ENCODE measurements at regions not wholly inside any gene's neighbourhood (a gene's known extent, or its start where the extent isn't known, plus 50 kb on each side); places are given as distances from the start of the nearest gene placed in this dataset.

DNA sequence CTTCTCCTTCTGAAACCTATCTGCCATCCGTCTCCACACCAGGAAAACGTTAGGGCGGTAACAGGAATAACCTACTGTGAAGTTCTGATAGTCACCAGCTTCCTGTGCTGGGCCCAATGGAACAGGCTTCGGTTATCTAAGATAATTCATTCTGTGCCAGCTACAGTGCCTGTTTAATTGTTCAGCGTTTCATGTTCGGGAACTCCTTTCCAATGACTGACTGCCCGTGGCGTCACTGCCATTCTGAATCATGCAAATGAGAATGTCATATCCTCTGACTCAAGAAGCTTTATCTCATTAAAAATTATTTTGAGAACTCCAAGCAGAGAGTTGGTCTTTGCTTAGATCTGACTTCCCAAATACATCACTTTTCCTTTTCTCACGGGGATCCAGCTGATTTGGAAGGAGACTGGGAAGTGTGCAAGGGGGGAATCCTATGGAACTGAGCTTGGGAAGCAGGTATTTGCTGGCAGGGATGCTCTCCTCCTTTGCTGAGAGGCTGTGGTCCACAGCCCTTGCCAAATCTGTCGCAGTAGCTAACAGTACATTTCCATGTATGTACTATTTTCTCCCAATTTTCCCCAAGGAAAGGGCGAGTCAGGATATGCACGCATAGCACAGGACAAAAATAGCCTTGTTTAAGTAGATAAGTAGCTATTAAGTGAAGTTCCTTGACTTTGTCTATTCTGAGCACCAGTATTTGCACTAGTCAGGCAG is 358.7 kb downstream of the LTN1 start:
- ATAC-seq, result no peak
- CTCF ChIA-PET, result no interaction called here
- intact Hi-C loops (cut with micrococcal nuclease; ENCODE audit: unreplicated experiment), result no loop called here
- TF ChIP-seq TCF7L2 (IDR thresholded peaks at IDR 0.05; ENCODE audit: low read depth, low read length) (no peak), POLR2AphosphoS5 (IDR thresholded peaks at IDR 0.05; ENCODE audit: low read depth, low read length) (no peak), SIN3A (IDR thresholded peaks at IDR 0.05; ENCODE audit: borderline replicate concordance, insufficient read depth, low read depth, low read length) (no peak)
- TF ChIP-seq, protein P1, sequence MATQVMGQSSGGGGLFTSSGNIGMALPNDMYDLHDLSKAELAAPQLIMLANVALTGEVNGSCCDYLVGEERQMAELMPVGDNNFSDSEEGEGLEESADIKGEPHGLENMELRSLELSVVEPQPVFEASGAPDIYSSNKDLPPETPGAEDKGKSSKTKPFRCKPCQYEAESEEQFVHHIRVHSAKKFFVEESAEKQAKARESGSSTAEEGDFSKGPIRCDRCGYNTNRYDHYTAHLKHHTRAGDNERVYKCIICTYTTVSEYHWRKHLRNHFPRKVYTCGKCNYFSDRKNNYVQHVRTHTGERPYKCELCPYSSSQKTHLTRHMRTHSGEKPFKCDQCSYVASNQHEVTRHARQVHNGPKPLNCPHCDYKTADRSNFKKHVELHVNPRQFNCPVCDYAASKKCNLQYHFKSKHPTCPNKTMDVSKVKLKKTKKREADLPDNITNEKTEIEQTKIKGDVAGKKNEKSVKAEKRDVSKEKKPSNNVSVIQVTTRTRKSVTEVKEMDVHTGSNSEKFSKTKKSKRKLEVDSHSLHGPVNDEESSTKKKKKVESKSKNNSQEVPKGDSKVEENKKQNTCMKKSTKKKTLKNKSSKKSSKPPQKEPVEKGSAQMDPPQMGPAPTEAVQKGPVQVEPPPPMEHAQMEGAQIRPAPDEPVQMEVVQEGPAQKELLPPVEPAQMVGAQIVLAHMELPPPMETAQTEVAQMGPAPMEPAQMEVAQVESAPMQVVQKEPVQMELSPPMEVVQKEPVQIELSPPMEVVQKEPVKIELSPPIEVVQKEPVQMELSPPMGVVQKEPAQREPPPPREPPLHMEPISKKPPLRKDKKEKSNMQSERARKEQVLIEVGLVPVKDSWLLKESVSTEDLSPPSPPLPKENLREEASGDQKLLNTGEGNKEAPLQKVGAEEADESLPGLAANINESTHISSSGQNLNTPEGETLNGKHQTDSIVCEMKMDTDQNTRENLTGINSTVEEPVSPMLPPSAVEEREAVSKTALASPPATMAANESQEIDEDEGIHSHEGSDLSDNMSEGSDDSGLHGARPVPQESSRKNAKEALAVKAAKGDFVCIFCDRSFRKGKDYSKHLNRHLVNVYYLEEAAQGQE (IDR thresholded peaks at IDR 0.05; ENCODE audit: insufficient read depth in 1 of 2, low read depth in 2 of 2, low read length in 1 of 2), result no peak
- TF ChIP-seq, protein P2, sequence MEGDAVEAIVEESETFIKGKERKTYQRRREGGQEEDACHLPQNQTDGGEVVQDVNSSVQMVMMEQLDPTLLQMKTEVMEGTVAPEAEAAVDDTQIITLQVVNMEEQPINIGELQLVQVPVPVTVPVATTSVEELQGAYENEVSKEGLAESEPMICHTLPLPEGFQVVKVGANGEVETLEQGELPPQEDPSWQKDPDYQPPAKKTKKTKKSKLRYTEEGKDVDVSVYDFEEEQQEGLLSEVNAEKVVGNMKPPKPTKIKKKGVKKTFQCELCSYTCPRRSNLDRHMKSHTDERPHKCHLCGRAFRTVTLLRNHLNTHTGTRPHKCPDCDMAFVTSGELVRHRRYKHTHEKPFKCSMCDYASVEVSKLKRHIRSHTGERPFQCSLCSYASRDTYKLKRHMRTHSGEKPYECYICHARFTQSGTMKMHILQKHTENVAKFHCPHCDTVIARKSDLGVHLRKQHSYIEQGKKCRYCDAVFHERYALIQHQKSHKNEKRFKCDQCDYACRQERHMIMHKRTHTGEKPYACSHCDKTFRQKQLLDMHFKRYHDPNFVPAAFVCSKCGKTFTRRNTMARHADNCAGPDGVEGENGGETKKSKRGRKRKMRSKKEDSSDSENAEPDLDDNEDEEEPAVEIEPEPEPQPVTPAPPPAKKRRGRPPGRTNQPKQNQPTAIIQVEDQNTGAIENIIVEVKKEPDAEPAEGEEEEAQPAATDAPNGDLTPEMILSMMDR (IDR thresholded peaks at IDR 0.05), result no peak
- Histone ChIP-seq H3K36me3 (ENCODE audit: control insufficient read depth, insufficient read depth, low read length) (no peaks in the 10 kb centered on the region), H3K27me3 (ENCODE audit: control insufficient read depth, insufficient read depth, low read length) (no peaks in the 10 kb centered on the region), H3K9me3 (ENCODE audit: control insufficient read depth, insufficient read depth, low read depth, low read length) (no peaks in the 10 kb centered on the region), H3K4me1 (ENCODE audit: control insufficient read depth, insufficient read depth, low read length) (no peaks in the 10 kb centered on the region), H3K4me3 (ENCODE audit: low read depth in 2 of 2, low read length in 2 of 2) (no peak overlapping the region), H3K27ac (ENCODE audit: low read length) (no peak overlapping the region)
- in situ Hi-C loops (cut with HindIII; ENCODE audit: low pct_unique_long_range_greater_than_20kb, low sequenced_read_pairs), result no loop called here
- DNase-seq (ENCODE audit: low read depth, low spot score), result no peak
- POLR2A ChIA-PET, result no interaction called here
- no TSS peak for BruUV-seq (replicated peaks)

DNA sequence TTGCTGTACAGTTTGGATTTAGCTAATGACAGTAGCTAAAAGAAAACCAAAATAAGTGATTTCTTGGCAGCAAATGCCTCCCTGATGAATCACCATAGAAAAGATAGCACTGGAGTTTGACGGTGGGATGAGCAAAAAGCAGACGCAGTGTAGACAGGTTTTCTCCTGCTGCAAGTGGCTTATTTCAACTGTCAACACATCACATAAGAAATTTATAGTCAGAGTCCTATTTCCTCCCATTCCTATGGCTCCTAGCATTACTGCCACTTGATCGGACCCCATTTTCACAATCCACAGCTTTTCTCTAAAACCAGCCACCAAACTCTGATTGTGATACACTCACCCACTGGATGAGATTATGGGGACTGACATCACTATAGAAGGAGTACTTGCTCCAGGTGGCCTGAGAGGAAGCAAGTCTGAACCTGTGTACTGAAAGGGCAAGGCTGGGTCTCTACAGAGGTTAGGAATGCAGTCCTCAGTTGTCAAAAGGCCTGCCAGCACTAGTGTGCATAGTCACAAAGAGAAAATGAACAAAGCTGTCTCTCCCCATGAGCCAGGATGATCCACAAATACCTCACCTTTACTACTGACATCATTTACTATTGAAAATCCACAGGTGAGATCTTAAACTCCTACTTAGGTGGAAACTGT is 359.8 kb downstream of the LTN1 start:
- Histone ChIP-seq H3K4me3 (ENCODE audit: low read depth in 2 of 2, low read length in 2 of 2) (no peak overlapping the region), H3K9me3 (ENCODE audit: control insufficient read depth, insufficient read depth, low read depth, low read length) (no peaks in the 10 kb centered on the region), H3K27me3 (ENCODE audit: control insufficient read depth, insufficient read depth, low read length) (no peaks in the 10 kb centered on the region), H3K4me1 (ENCODE audit: control insufficient read depth, insufficient read depth, low read length) (no peaks in the 10 kb centered on the region), H3K36me3 (ENCODE audit: control insufficient read depth, insufficient read depth, low read length) (no peaks in the 10 kb centered on the region), H3K27ac (ENCODE audit: low read length) (no peak overlapping the region)
- ChIA-PET POLR2A (no interaction called here), CTCF (no interaction called here)
- DNase-seq (ENCODE audit: low read depth, low spot score) (no peak), ATAC-seq (no peak)
- no TSS peak for BruUV-seq (replicated peaks)
- in situ Hi-C loops (cut with HindIII; ENCODE audit: low pct_unique_long_range_greater_than_20kb, low sequenced_read_pairs) (no loop called here), intact Hi-C loops (cut with micrococcal nuclease; ENCODE audit: unreplicated experiment) (no loop called here)
- TF ChIP-seq, protein P2 (IDR thresholded peaks at IDR 0.05), result no peak
- TF ChIP-seq, protein P1 (IDR thresholded peaks at IDR 0.05; ENCODE audit: insufficient read depth in 1 of 2, low read depth in 2 of 2, low read length in 1 of 2), result no peak
- TF ChIP-seq SIN3A (IDR thresholded peaks at IDR 0.05; ENCODE audit: borderline replicate concordance, insufficient read depth, low read depth, low read length) (no peak), TCF7L2 (IDR thresholded peaks at IDR 0.05; ENCODE audit: low read depth, low read length) (no peak), POLR2AphosphoS5 (IDR thresholded peaks at IDR 0.05; ENCODE audit: low read depth, low read length) (no peak)
